Stimulated activated CD8-positive, alpha-beta memory T cell treated with anti-CD3 and anti-CD28 coated beads, Interleukin-12 subunit alpha, Interleukin-12 subunit beta, amount 100 ng/mL, for 1 hour (primary cell): ENCODE measurements at regions not wholly inside any gene's neighbourhood (a gene's known extent, or its start where the extent isn't known, plus 50 kb on each side); places are given as distances from the start of the nearest gene placed in this dataset.
"Not testable (repeated sequence)": the region's sequence is repeated elsewhere in the genome, so short reads cannot be mapped to it uniquely, and the experiment has no call there.

ENCODE experiments used
- DNase-seq: peaks from one replicate; pipeline ENCODE4 v3.0.0-alpha.2; 2020; ENCODE audit warnings: low read depth

GRCh38 chr3:83251490-83251889 lies 1490.0 kb upstream of the GBE1 start:
- DNase-seq = no peak

DNA sequence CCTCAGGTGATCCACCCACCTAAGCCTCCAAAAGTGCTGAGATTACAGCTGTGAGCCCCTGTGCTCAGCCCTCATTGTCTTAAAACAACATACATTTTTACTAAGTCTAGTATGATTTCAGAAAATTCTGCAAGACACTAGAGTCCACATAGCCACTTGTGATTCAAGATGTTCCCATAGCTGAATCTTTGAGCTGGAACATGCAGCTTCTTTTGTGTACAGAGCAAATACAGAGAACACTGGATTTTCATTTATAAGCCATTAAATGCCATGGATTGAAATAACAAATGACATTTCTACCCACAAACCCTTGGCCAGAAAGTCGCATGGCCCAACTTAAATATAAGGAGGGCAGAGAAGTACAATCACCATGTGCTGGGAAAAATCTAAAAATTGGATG lies 1489.2 kb upstream of the GBE1 start:
- DNase-seq = no peak

- no peak for DNase-seq
These were observed 1487.0 kb upstream of the GBE1 start for GRCh38 chr3:83248454-83248853.

DNA sequence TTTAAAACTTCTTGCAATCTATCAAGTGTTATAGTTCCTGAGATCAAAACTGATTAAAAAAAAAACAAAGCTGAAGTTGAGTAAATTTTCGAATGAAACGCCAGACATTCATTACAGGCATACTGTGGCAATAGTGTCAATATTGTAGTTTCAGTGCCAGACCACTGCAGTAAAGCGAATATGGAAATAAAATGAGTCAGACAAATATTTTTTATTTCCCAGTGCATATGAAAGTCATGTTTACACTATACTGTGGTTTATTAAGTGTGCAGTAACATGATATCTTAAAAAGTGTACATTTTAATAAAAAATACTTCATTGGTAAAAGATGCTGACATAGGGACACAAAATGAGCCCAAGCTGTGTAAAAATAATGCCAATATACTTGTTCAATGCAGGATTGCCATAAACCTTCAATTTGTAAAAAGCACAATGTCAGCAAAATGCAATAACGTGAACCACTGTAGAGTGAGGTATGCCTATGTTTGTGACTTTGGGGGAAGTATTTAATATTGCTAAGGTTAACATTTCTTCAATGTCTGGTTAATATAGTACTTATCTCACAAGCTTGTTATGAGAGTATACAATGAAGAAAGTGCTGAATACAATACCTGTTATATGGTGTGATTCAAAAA lies 1473.9 kb upstream of the GBE1 start:
- no peak for DNase-seq

DNA sequence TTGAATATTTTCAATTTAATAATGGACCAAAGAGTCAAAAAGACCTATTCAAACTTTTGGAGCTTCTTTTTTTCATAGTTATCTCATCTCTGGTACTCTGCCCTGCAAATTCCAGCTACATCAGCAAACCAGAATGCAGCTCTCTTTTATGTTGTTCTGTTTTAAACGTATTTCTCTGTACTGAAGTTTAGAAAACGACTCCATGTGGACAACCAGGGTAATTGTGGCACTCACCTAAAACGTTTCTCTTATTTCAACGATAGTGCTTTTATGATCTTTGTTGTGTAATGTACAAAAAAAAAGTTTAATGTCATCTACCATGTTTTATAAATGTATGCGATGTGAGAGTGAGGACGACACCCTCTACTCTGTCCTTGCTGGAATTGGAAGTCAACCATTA lies 1472.3 kb upstream of the GBE1 start:
- DNase-seq = no peak

DNA sequence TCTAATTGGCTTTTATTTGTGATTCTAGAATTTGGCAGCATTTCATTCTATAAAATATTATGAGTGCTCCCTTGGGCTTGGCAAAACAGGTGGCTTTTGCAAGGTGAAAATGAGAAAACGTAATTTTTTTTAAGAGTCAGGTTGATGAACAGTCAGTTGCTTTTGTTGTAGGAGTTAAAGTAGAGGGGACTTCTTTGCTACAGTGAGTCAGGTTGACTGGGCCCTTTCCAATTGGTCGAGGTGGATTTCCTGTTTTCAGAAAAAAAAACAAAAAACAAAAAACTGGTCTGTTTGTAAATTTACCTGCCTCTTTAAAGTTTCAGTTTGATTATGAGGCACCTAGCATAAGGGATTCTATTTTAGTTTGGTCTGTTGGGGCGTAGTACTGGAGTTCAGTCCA lies 1469.4 kb upstream of the GBE1 start:
- DNase-seq = no peak

- DNase-seq = no peak
These were observed 1468.9 kb upstream of the GBE1 start for GRCh38 chr3:83230376-83230775.

DNA sequence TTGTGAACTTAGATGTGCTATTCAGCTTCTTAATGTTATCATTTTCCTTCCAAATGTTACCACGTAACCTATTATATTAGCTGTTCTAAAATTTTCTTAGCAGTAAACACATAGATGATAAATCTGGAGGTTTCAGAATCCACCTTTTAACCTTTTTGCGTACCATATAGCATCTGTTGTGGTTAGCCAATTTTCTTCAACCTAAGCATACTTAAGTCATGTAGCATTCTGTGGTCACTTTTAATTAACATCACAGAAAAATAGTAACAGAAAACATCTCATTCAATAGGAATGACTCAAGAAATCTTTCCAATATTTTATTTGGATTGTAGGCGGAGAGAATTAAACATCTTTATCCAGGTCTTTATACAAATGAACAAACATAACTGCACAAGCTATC lies 1465.3 kb upstream of the GBE1 start:
- DNase-seq = no peak

GRCh38 chr3:83224101-83224868 lies 1462.8 kb upstream of the GBE1 start:
- DNase-seq = no peak

- DNase-seq = no peak
These were observed 1457.1 kb upstream of the GBE1 start for GRCh38 chr3:83218383-83219200.

- not testable (repeated sequence) for DNase-seq
These were observed 1456.2 kb upstream of the GBE1 start for GRCh38 chr3:83217595-83218118.

GRCh38 chr3:83216919-83217594 lies 1455.6 kb upstream of the GBE1 start:
- no peak for DNase-seq

DNA sequence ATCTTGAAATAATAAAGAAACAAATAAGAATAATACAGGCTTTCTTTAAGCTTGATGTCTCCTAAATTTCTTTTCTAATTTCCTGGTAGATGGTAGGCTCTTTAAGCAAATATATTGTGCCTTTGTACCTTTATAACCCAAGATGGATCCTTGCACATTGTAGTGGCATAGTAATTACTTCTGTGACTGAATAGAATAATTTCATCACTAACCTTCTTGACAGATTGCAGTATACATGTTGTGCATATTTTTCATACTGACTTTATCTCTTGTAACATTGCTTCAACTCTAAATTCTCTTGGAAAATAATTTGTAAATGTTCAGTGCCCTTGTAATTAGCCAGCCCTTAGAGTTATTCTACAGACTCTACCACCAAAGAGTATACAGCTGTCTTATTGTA lies 1433.8 kb upstream of the GBE1 start:
- no peak for DNase-seq

DNA sequence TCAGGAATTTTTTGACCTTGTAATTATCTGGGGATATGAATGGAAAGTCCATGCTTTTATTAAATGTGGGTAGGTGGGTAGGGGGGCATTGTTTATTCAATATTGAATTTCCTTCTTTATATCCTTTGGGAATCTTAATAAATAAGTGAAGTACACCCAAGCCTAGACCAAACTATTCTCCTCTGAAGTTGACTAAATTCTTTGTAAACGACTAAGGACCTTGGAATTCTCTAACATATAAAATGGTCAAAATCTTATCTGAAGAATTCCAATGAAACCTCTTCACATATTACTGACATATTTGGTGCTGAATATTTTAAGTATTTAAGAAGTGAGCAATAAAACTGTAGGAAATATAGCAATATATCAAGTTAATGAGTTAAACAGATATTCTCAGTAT lies 1432.1 kb upstream of the GBE1 start:
- DNase-seq = no peak

- DNase-seq = no peak
These were observed 1428.2 kb upstream of the GBE1 start for GRCh38 chr3:83189634-83190033.

DNA sequence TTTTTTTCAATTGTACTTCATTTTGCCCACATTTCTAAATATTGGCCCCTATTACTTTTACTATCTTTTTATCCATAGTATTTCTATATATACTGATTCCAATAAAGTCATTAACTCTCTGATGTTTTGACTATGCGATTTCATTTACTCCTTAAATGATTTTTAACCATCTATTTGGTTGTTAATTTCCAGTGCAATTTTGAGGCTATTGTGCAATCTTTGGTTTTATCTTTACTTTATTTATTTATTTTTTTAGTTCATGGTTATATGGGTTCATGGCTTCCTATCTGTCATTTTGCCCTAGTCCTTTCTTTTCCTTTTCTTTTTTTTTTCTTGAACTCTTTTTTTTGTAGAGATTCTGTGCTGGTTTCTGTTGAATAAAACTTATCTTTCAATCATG lies 1408.0 kb upstream of the GBE1 start:
- DNase-seq = no peak

DNA sequence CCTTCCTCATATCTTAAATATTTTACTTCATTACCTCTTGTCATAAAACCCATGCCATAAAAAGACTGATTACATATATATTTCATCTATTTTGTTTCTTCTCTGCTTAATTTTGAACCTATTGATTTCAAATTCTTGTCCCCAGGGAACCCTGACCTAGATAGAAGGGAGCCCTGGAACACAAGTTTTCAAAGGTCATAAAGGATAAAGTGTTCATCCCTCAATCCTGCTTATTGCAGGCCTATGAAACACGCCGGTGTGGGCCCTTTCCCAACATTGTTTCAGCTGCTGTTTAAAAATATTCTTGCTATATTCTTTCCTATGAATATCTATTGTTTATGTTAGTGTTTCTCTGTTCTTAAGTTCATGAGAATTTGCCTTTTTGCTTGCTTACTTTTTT lies 1389.5 kb upstream of the GBE1 start:
- DNase-seq = no peak

DNA sequence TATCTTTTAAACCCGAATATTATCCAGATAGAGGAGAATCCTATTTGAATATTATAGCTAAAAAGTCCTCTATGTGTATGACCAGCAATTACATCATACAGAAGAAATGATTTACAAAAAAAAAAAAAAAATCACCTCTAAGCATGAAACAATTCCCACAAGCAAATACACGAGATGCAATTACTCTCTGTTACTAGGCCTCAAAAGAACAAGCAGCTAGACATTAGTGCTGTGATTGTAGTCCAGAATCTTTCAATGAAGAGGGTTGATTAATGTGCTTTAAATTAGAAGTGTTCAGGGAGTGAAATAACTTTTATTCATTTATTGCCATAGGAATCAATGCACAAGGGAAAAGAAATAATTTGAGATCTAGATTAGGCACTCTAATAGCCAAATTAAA lies 1379.5 kb upstream of the GBE1 start:
- no peak for DNase-seq

DNA sequence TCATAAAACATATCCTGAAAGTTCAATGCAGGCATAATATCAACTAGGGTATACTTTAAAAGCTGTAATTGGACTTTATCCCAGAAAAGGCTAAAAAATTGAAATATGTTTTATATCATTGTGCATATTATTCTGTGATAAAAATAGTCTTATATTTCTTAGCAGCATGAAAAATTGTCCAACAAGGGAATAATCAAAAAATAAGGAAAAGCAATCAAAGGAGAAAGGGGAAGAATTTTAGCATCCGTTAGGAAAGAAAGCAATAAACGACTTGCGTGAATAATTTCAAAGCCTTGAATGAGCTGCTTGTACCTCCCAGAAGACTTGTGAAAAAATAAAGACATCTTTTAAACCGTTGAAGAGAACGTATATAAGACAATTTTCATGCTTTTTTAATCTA lies 1369.8 kb upstream of the GBE1 start:
- DNase-seq = no peak

- no peak for DNase-seq
These were observed 1361.4 kb upstream of the GBE1 start for GRCh38 chr3:83122774-83123350.

DNA sequence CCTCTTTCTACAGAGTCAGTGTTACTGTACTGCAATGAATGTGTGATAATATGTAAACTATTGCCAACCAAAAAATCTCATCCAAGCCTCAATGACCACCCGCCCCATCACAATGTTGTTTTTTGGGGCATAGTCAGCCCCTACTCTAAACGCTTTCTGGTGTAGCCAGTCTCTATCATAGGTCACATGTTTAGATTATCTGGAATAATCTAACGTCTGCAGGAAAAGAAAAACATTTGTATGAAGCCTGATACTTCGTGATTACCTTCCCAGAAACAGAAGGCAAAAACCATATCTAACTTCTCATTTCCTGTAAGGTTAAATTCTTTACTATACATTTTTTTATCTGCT lies 1331.8 kb upstream of the GBE1 start:
- no peak for DNase-seq
